ENCODE measurements at regions not wholly inside any gene's neighbourhood (a gene's known extent, or its start where the extent isn't known, plus 50 kb on each side); places are given as distances from the start of the nearest gene placed in this dataset.

GRCh38 chr5:3029396-3029795 is 277.9 kb upstream of the IRX2 start:
- intact Hi-C loops (cut with micrococcal nuclease): no loop called here
- Histone ChIP-seq H3K27me3 (ENCODE audit: low read length) (no peaks in the 10 kb centered on the region), H3K36me3 (ENCODE audit: low read depth, low read length) (no peaks in the 10 kb centered on the region), H2AFZ (ENCODE audit: low read length) (no peak overlapping the region), H3K9ac (ENCODE audit: low read length) (no peak overlapping the region), H3K79me2 (ENCODE audit: low read length) (no peaks in the 10 kb centered on the region), H4K20me1 (ENCODE audit: low read length) (no peaks in the 10 kb centered on the region), H3K27ac (ENCODE audit: low read length) (no peak overlapping the region), H3K4me3 (ENCODE audit: low read length) (no peak overlapping the region), H3F3A (ENCODE audit: low read length, unreplicated experiment) (no peaks in the 10 kb centered on the region), H3K4me1 (ENCODE audit: insufficient read depth, low read length) (no peaks in the 10 kb centered on the region), H3K9me2 (replicated peaks; ENCODE audit: low read length) (no peaks in the 10 kb centered on the region), H3K9me3 (ENCODE audit: low read length) (no peaks in the 10 kb centered on the region), H3K4me2 (ENCODE audit: low read length) (no peak overlapping the region)
- POLR2A ChIA-PET (ENCODE audit: unreplicated experiment): no interaction called here
- CTCF ChIA-PET: no interaction called here
- BruUV-seq (replicated peaks): no TSS peak
- TF ChIP-seq EZH2 (IDR thresholded peaks at IDR 0.05; ENCODE audit: low read length, unreplicated experiment): no peak
- TF ChIP-seq EZH2phosphoT487 (IDR thresholded peaks at IDR 0.05; ENCODE audit: borderline replicate concordance, low read length): no peak
- TF ChIP-seq, protein P1, sequence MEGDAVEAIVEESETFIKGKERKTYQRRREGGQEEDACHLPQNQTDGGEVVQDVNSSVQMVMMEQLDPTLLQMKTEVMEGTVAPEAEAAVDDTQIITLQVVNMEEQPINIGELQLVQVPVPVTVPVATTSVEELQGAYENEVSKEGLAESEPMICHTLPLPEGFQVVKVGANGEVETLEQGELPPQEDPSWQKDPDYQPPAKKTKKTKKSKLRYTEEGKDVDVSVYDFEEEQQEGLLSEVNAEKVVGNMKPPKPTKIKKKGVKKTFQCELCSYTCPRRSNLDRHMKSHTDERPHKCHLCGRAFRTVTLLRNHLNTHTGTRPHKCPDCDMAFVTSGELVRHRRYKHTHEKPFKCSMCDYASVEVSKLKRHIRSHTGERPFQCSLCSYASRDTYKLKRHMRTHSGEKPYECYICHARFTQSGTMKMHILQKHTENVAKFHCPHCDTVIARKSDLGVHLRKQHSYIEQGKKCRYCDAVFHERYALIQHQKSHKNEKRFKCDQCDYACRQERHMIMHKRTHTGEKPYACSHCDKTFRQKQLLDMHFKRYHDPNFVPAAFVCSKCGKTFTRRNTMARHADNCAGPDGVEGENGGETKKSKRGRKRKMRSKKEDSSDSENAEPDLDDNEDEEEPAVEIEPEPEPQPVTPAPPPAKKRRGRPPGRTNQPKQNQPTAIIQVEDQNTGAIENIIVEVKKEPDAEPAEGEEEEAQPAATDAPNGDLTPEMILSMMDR (conservative IDR thresholded peaks at IDR 0.05; ENCODE audit: low read depth, low read length): no peak
- DNase-seq (no peak), ATAC-seq (no peak)

GRCh38 chr5:3027866-3028635 is 276.6 kb upstream of the IRX2 start:
- DNase-seq (no peak), ATAC-seq (no peak)
- Histone ChIP-seq H3K27ac (ENCODE audit: low read length) (no peak overlapping the region), H3K9me2 (replicated peaks; ENCODE audit: low read length) (no peaks in the 10 kb centered on the region), H4K20me1 (ENCODE audit: low read length) (no peaks in the 10 kb centered on the region), H3K36me3 (ENCODE audit: low read depth, low read length) (no peaks in the 10 kb centered on the region), H2AFZ (ENCODE audit: low read length) (no peak overlapping the region), H3K4me3 (ENCODE audit: low read length) (no peak overlapping the region), H3K9me3 (ENCODE audit: low read length) (no peaks in the 10 kb centered on the region), H3K79me2 (ENCODE audit: low read length) (no peaks in the 10 kb centered on the region), H3F3A (ENCODE audit: low read length, unreplicated experiment) (no peaks in the 10 kb centered on the region), H3K9ac (ENCODE audit: low read length) (no peak overlapping the region), H3K4me1 (ENCODE audit: insufficient read depth, low read length) (no peaks in the 10 kb centered on the region), H3K27me3 (ENCODE audit: low read length) (no peaks in the 10 kb centered on the region), H3K4me2 (ENCODE audit: low read length) (no peak overlapping the region)
- POLR2A ChIA-PET (ENCODE audit: unreplicated experiment): no interaction called here
- intact Hi-C loops (cut with micrococcal nuclease): no loop called here
- TF ChIP-seq EZH2phosphoT487 (IDR thresholded peaks at IDR 0.05; ENCODE audit: borderline replicate concordance, low read length) (no peak), EZH2 (IDR thresholded peaks at IDR 0.05; ENCODE audit: low read length, unreplicated experiment) (no peak)
- TF ChIP-seq, protein P1 (conservative IDR thresholded peaks at IDR 0.05; ENCODE audit: low read depth, low read length): no peak
- CTCF ChIA-PET: no interaction called here
- no TSS peak for BruUV-seq (replicated peaks)

GRCh38 chr5:3027185-3027865 is 275.8 kb upstream of the IRX2 start:
- no peak overlapping the region for H2AFZ ChIP-seq (ENCODE audit: low read length)

More at GRCh38 chr5:3027185-3027865, 275.8 kb upstream of the IRX2 start:
- no TSS peak for BruUV-seq (replicated peaks)
- CTCF ChIA-PET: no interaction called here
- Histone ChIP-seq H3K9me3 (ENCODE audit: low read length) (no peaks in the 10 kb centered on the region), H3F3A (ENCODE audit: low read length, unreplicated experiment) (no peaks in the 10 kb centered on the region), H3K79me2 (ENCODE audit: low read length) (no peaks in the 10 kb centered on the region), H3K9me2 (replicated peaks; ENCODE audit: low read length) (no peaks in the 10 kb centered on the region), H3K4me3 (ENCODE audit: low read length) (no peak overlapping the region), H3K4me2 (ENCODE audit: low read length) (no peak overlapping the region), H4K20me1 (ENCODE audit: low read length) (no peaks in the 10 kb centered on the region), H3K9ac (ENCODE audit: low read length) (no peak overlapping the region), H3K27ac (ENCODE audit: low read length) (no peak overlapping the region), H3K27me3 (ENCODE audit: low read length) (no peaks in the 10 kb centered on the region), H3K4me1 (ENCODE audit: insufficient read depth, low read length) (no peaks in the 10 kb centered on the region), H3K36me3 (ENCODE audit: low read depth, low read length) (no peaks in the 10 kb centered on the region)
- ATAC-seq (no peak), DNase-seq (no peak)
- POLR2A ChIA-PET (ENCODE audit: unreplicated experiment): no interaction called here
- no peak for TF ChIP-seq EZH2phosphoT487 (IDR thresholded peaks at IDR 0.05; ENCODE audit: borderline replicate concordance, low read length)
- TF ChIP-seq, protein P1 (conservative IDR thresholded peaks at IDR 0.05; ENCODE audit: low read depth, low read length): no peak
- no peak for TF ChIP-seq EZH2 (IDR thresholded peaks at IDR 0.05; ENCODE audit: low read length, unreplicated experiment)
- intact Hi-C loops (cut with micrococcal nuclease): no loop called here
